Mesendoderm (in vitro differentiated cells): ENCODE measurements at regions not wholly inside any gene's neighbourhood (a gene's known extent, or its start where the extent isn't known, plus 50 kb on each side); places are given as distances from the start of the nearest gene placed in this dataset.
A peak's percentile ranks its signal among the peaks of the same experiment; 100 is the strongest.

Experiments
- DNase-seq: peaks from one replicate; pipeline ENCODE4 v3.0.0; 2013
- H2AK5ac ChIP-seq: 2 replicates; pipeline ENCODE4 v1.6.1; 2013; ENCODE audit warnings: low read length, inconsistent platforms
- H2BK120ac ChIP-seq: 2 replicates; pipeline ENCODE4 v1.6.1; 2013; ENCODE audit warnings: low read depth, mild to moderate bottlenecking, low read length, moderate library complexity, mixed read lengths
- H2BK15ac ChIP-seq: replicated peaks from 2 replicates; pipeline ENCODE4 v1.6.1; 2013; ENCODE audit warnings: low read depth, mild to moderate bottlenecking, moderate library complexity
- H2BK5ac ChIP-seq: 2 replicates; pipeline ENCODE4 v1.6.1; 2013; ENCODE audit warnings: low read length, inconsistent platforms
- H3K18ac ChIP-seq: 2 replicates; pipeline ENCODE4 v1.6.1; 2013; ENCODE audit warnings: mild to moderate bottlenecking, low read length, mixed read lengths
- H3K23ac ChIP-seq: one replicate; pipeline ENCODE4 v1.6.1; 2013; ENCODE audit warnings: low read length
- H3K27ac ChIP-seq: 2 replicates; pipeline ENCODE4 v1.5.1; 2013; ENCODE audit warnings: low read depth, mild to moderate bottlenecking, inconsistent platforms, low read length, moderate library complexity
- H3K27me3 ChIP-seq: 2 replicates; pipeline ENCODE4 v1.6.1; 2013; ENCODE audit warnings: low read length, control low read depth, mild to moderate bottlenecking, inconsistent platforms; ENCODE audit not compliant: insufficient read depth, poor library complexity
- H3K36me3 ChIP-seq: 2 replicates; pipeline ENCODE4 v1.6.1; 2013; ENCODE audit warnings: low read length, inconsistent platforms; ENCODE audit not compliant: control insufficient read depth, insufficient read depth
- H3K4ac ChIP-seq: one replicate; pipeline ENCODE4 v1.6.1; 2013; ENCODE audit warnings: low read depth, mild to moderate bottlenecking, low read length, moderate library complexity
- H3K4me1 ChIP-seq: 2 replicates; pipeline ENCODE4 v1.6.1; 2013; ENCODE audit warnings: low read depth, low read length, inconsistent platforms; ENCODE audit not compliant: control insufficient read depth
- H3K4me2 ChIP-seq: 2 replicates; pipeline ENCODE4 v1.6.1; 2013; ENCODE audit warnings: low read length
- H3K4me3 ChIP-seq: 2 replicates; pipeline ENCODE4 v1.5.1; 2013; ENCODE audit warnings: mild to moderate bottlenecking, low read length
- H3K56ac ChIP-seq: one replicate; pipeline ENCODE4 v1.6.1; 2013; ENCODE audit warnings: low read length
- H3K79me1 ChIP-seq: 2 replicates; pipeline ENCODE4 v1.6.1; 2013; ENCODE audit warnings: low read length, inconsistent platforms
- H3K79me2 ChIP-seq: 2 replicates; pipeline ENCODE4 v1.6.1; 2013; ENCODE audit warnings: mild to moderate bottlenecking, low read length; ENCODE audit not compliant: control insufficient read depth, insufficient read depth
- H3K9ac ChIP-seq: 2 replicates; pipeline ENCODE4 v1.6.1; 2013; ENCODE audit warnings: low read length, inconsistent platforms
- H4K5ac ChIP-seq: one replicate; pipeline ENCODE4 v1.6.1; 2013; ENCODE audit warnings: low read length
- H4K8ac ChIP-seq: one replicate; pipeline ENCODE4 v1.6.1; 2013; ENCODE audit warnings: low read depth, mild to moderate bottlenecking, control low read depth, low read length, moderate library complexity
- WGBS: extraction: QIAGEN DNeasy Blood & Tissue Kit; methylation state at CpG from one replicate; pipeline ENCODE4 v1.1.7; 2013; ENCODE audit warnings: low lambda C conversion rate, missing lambda C conversion rate; ENCODE audit not compliant: insufficient coverage; ENCODE audit errors: extremely low coverage; 5-methylcytosine and 5-hydroxymethylcytosine counted together

GRCh38 chr2:145343287-145343686 lies 823.4 kb upstream of the ZEB2 start:
- Histone ChIP-seq H3K4me1 (no peaks in the 10 kb centered on the region), H3K4ac (no peak overlapping the region), H4K8ac (no peak overlapping the region), H3K23ac (no peak overlapping the region), H3K27ac (no peak overlapping the region), H2BK120ac (no peak overlapping the region), H3K18ac (no peak overlapping the region), H3K36me3 (no peaks in the 10 kb centered on the region), H3K27me3 (no peaks in the 10 kb centered on the region), H3K79me1 (no peaks in the 10 kb centered on the region), H3K79me2 (no peaks in the 10 kb centered on the region), H2BK15ac (no peak overlapping the region), H3K56ac (no peak overlapping the region), H2BK5ac (no peak overlapping the region), H3K9ac (no peak overlapping the region), H4K5ac (no peak overlapping the region), H3K4me3 (no peak overlapping the region), H2AK5ac (no peak overlapping the region), H3K4me2 (no peak overlapping the region)
- whole genome bisulfite sequencing, result no CpG with 5 or more reads among the region's 2 CpGs
- no peak for DNase-seq

GRCh38 chr2:145341536-145341935 lies 821.6 kb upstream of the ZEB2 start:
- no peak overlapping the region for H4K8ac ChIP-seq
- no peak overlapping the region for H3K4ac ChIP-seq
- no peak overlapping the region for H3K56ac ChIP-seq
- WGBS, result no CpG with 5 or more reads among the region's 2 CpGs
- no peaks in the 10 kb centered on the region for H3K79me1 ChIP-seq
- H3K4me2 ChIP-seq, result no peak overlapping the region
- H3K23ac ChIP-seq, result no peak overlapping the region
- H3K27me3 ChIP-seq, result no peaks in the 10 kb centered on the region
- no peak overlapping the region for H3K9ac ChIP-seq
- H3K27ac ChIP-seq, result no peak overlapping the region
- no peaks in the 10 kb centered on the region for H3K4me1 ChIP-seq
- no peak overlapping the region for H2BK15ac ChIP-seq
- no peaks in the 10 kb centered on the region for H3K36me3 ChIP-seq
- no peak overlapping the region for H2BK5ac ChIP-seq
- DNase-seq, result no peak
- H2AK5ac ChIP-seq, result no peak overlapping the region
- H3K79me2 ChIP-seq, result no peaks in the 10 kb centered on the region
- no peak overlapping the region for H2BK120ac ChIP-seq
- no peak overlapping the region for H3K18ac ChIP-seq
- H3K4me3 ChIP-seq, result no peak overlapping the region
- no peak overlapping the region for H4K5ac ChIP-seq

GRCh38 chr2:145339646-145340045 lies 819.7 kb upstream of the ZEB2 start:
- H3K4ac ChIP-seq, result no peak overlapping the region
- H3K56ac ChIP-seq, result no peak overlapping the region
- H3K4me3 ChIP-seq, result no peak overlapping the region
- H3K36me3 ChIP-seq, result no peaks in the 10 kb centered on the region
- WGBS, result no CpG with 5 or more reads among the region's 3 CpGs
- no peaks in the 10 kb centered on the region for H3K79me2 ChIP-seq
- H4K8ac ChIP-seq, result no peak overlapping the region
- H3K79me1 ChIP-seq, result no peaks in the 10 kb centered on the region
- H2BK120ac ChIP-seq, result no peak overlapping the region
- H3K4me2 ChIP-seq, result no peak overlapping the region
- H2BK15ac ChIP-seq, result no peak overlapping the region
- no peaks in the 10 kb centered on the region for H3K27me3 ChIP-seq
- H3K27ac ChIP-seq, result no peak overlapping the region
- H3K9ac ChIP-seq, result no peak overlapping the region
- no peak overlapping the region for H2BK5ac ChIP-seq
- no peak overlapping the region for H2AK5ac ChIP-seq
- H3K23ac ChIP-seq, result no peak overlapping the region
- DNase-seq, result no peak
- no peak overlapping the region for H3K18ac ChIP-seq
- H4K5ac ChIP-seq, result no peak overlapping the region
- no peaks in the 10 kb centered on the region for H3K4me1 ChIP-seq

GRCh38 chr2:145332210-145332898 lies 812.4 kb upstream of the ZEB2 start:
- Histone ChIP-seq H3K27ac (no peak overlapping the region), H2BK5ac (no peak overlapping the region), H3K79me1 (no peaks in the 10 kb centered on the region), H3K9ac (no peak overlapping the region), H3K4ac (no peak overlapping the region), H2BK120ac (no peak overlapping the region), H3K4me2 (no peak overlapping the region), H3K4me3 (no peak overlapping the region), H2BK15ac (no peak overlapping the region), H2AK5ac (no peak overlapping the region), H3K56ac (no peak overlapping the region), H3K4me1 (no peaks in the 10 kb centered on the region), H3K27me3 (no peaks in the 10 kb centered on the region), H4K5ac (no peak overlapping the region), H3K36me3 (no peaks in the 10 kb centered on the region), H4K8ac (no peak overlapping the region), H3K23ac (no peak overlapping the region), H3K18ac (no peak overlapping the region), H3K79me2 (no peaks in the 10 kb centered on the region)
- no CpG with 5 or more reads among the region's 7 CpGs for WGBS
- no peak for DNase-seq

- no peak overlapping the region for H4K5ac ChIP-seq
- H3K4me2 ChIP-seq, result no peak overlapping the region
- H3K18ac ChIP-seq, result no peak overlapping the region
- no peak overlapping the region for H2BK15ac ChIP-seq
- no peak overlapping the region for H3K27ac ChIP-seq
- H3K79me1 ChIP-seq, result no peaks in the 10 kb centered on the region
- H3K56ac ChIP-seq, result no peak overlapping the region
- no peak overlapping the region for H3K4ac ChIP-seq
- H3K27me3 ChIP-seq, result no peaks in the 10 kb centered on the region
- no peak overlapping the region for H2BK120ac ChIP-seq
- no peaks in the 10 kb centered on the region for H3K36me3 ChIP-seq
- DNase-seq, result no peak
- no peak overlapping the region for H3K23ac ChIP-seq
- H3K79me2 ChIP-seq, result no peaks in the 10 kb centered on the region
- H2AK5ac ChIP-seq, result no peak overlapping the region
- H3K9ac ChIP-seq, result no peak overlapping the region
- H3K4me3 ChIP-seq, result no peak overlapping the region
- no peaks in the 10 kb centered on the region for H3K4me1 ChIP-seq
- no peak overlapping the region for H2BK5ac ChIP-seq
- WGBS, result no CpG with 5 or more reads among the region's 1 CpG
- no peak overlapping the region for H4K8ac ChIP-seq
These were observed 810.1 kb upstream of the ZEB2 start for GRCh38 chr2:145329971-145330370.

- Histone ChIP-seq H2BK120ac (no peak overlapping the region), H3K4me3 (no peak overlapping the region), H3K56ac (no peak overlapping the region), H4K5ac (no peak overlapping the region), H3K27ac (no peak overlapping the region), H2BK15ac (no peak overlapping the region), H3K79me1 (no peaks in the 10 kb centered on the region), H3K36me3 (no peaks in the 10 kb centered on the region), H3K4me1 (no peaks in the 10 kb centered on the region), H3K23ac (no peak overlapping the region), H3K9ac (no peak overlapping the region), H2AK5ac (no peak overlapping the region), H3K27me3 (no peaks in the 10 kb centered on the region), H3K18ac (no peak overlapping the region), H3K4ac (no peak overlapping the region), H3K4me2 (no peak overlapping the region), H3K79me2 (no peaks in the 10 kb centered on the region), H4K8ac (peak overlapping the region; percentile 39), H2BK5ac (no peak overlapping the region)
- no CpG with 5 or more reads among the region's 4 CpGs for WGBS
- no peak for DNase-seq
These were observed 805.6 kb upstream of the ZEB2 start for GRCh38 chr2:145325485-145325884.
